Naive thymus-derived CD4-positive, alpha-beta T cell (primary cell): ENCODE measurements at regions not wholly inside any gene's neighbourhood (a gene's known extent, or its start where the extent isn't known, plus 50 kb on each side); places are given as distances from the start of the nearest gene placed in this dataset.
A peak's percentile ranks its signal among the peaks of the same experiment; 100 is the strongest.

Experiments
- ATAC-seq: fragments of 150-1000 bp; cut with Tn5 transposase; 2 replicates; pipeline ENCODE4 v1.10.0; 2021; ENCODE audit warnings: mild to moderate bottlenecking, moderate library complexity
- CTCF ChIA-PET: fragments of 350-600 bp; sonication (Branson Sonifier 250); formaldehyde crosslinking; loops from one replicate; lab custom pipeline; 2021; ENCODE audit warnings: antibody characterized with exemption; lab: Charles Lee
- POLR2A ChIA-PET: fragments of 350-600 bp; sonication (Branson Sonifier 250); formaldehyde crosslinking; loops from one replicate; lab custom pipeline; 2021; ENCODE audit warnings: antibody characterized with exemption, inconsistent platforms; lab: Charles Lee
- DNase-seq, 9 donors: peaks; one replicate each; pipeline versions ENCODE4 v3.0.0 to v3.0.0-alpha.2; 2020 to 2022; ENCODE audit warnings: mixed read lengths in 1 of 9
- H3K27ac ChIP-seq: one replicate; pipeline ENCODE4 v1.7.0; 2013; ENCODE audit warnings: mild to moderate bottlenecking, low read depth, low read length, moderate library complexity
- H3K27me3 ChIP-seq, 2 donors: one replicate each; pipeline ENCODE4 v1.7.0; 2013; ENCODE audit warnings: low read length in 2 of 2, mild to moderate bottlenecking in 2 of 2, moderate library complexity in 2 of 2; ENCODE audit not compliant: control insufficient read depth in 2 of 2, insufficient read depth in 2 of 2
- H3K36me3 ChIP-seq, 3 experiments: 1 replicate in 2 of 3; 2 replicates in 1 of 3; pipeline ENCODE4 v1.7.0; 2013; ENCODE audit warnings: low read length in 3 of 3, mild to moderate bottlenecking in 3 of 3, moderate library complexity in 1 of 3; ENCODE audit not compliant: insufficient read depth in 3 of 3, control insufficient read depth in 2 of 3
- H3K4me1 ChIP-seq, 2 donors: one replicate each; pipeline ENCODE4 v1.7.0; 2013; ENCODE audit warnings: low read length in 2 of 2, mild to moderate bottlenecking in 2 of 2, moderate library complexity in 1 of 2; ENCODE audit not compliant: control insufficient read depth in 2 of 2, insufficient read depth in 2 of 2
- H3K4me3 ChIP-seq: 2 replicates; pipeline ENCODE4 v1.7.0; 2013; ENCODE audit warnings: mild to moderate bottlenecking, low read length
- H3K9me3 ChIP-seq, 3 experiments: 1 replicate in 2 of 3; 2 replicates in 1 of 3; pipeline ENCODE4 v1.7.0; 2013; ENCODE audit warnings: low read length in 3 of 3; ENCODE audit not compliant: control insufficient read depth in 2 of 3
- H3K27ac Mint-ChIP-seq, 9 donors: one replicate each; pipeline ENCODE4 v1.8.0; 2020 to 2022; ENCODE audit warnings: mixed read lengths in 9 of 9, mild to moderate bottlenecking in 8 of 9, moderate library complexity in 5 of 9, inconsistent platforms in 2 of 9
- H3K27me3 Mint-ChIP-seq, 5 donors: one replicate each; pipeline ENCODE4 v1.8.0; 2021 to 2022; ENCODE audit warnings: mixed read lengths in 5 of 5, mild to moderate bottlenecking in 1 of 5
- H3K36me3 Mint-ChIP-seq, 5 donors: one replicate each; pipeline ENCODE4 v1.8.0; 2020 to 2022; ENCODE audit warnings: mixed read lengths in 5 of 5, mild to moderate bottlenecking in 3 of 5, inconsistent platforms in 1 of 5
- H3K4me1 Mint-ChIP-seq, 7 donors: one replicate each; pipeline ENCODE4 v1.8.0; 2020 to 2022; ENCODE audit warnings: mixed read lengths in 7 of 7, mild to moderate bottlenecking in 3 of 7, inconsistent platforms in 1 of 7
- H3K4me3 Mint-ChIP-seq, 10 donors: one replicate each; pipeline ENCODE4 v1.8.0; 2020 to 2022; ENCODE audit warnings: mild to moderate bottlenecking in 10 of 10, mixed read lengths in 10 of 10, moderate library complexity in 6 of 10, inconsistent platforms in 2 of 10
- H3K9me3 Mint-ChIP-seq, 11 donors: one replicate each; pipeline ENCODE4 v1.8.0; 2020 to 2022; ENCODE audit warnings: mixed read lengths in 11 of 11, mild to moderate bottlenecking in 4 of 11, inconsistent platforms in 1 of 11, moderate library complexity in 1 of 11
- intact Hi-C, 2 donors: fragments of 100-400 bp; cut with micrococcal nuclease; formaldehyde crosslinking; loops; one replicate each; pipeline ENCODE4 v1.15.1; 2023

DNA sequence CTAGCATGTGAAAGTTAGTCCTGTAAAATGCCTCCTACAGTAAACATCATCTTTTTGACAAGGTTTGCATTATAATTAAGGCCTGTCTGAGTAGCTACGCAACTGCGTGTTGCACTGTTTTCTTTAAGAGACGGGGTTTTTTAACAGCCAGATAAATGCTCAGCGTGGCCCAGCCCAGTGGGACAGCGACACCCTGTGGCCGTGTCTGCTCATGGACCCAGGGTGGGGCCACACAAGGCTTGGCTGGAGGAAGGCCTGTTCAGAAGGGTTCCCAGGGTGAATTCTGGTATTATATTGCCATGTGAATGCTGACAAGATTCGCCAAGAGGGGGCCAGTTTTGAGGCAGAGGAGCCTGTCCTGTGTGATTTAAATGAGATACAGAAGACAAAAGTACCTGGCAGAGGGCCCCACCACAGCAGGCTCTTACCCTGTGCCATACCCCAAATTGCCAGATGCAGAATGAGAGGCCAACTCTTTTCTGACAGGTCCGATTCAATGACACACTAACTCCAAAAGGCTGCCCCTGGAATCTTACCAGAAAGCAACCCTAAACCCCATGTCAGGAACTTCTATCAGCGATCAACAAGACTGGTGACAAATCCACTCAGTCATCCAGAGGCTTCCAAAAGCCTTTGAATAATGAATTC lies 65.9 kb upstream of the IRX6 start:
- Mint-ChIP-seq H3K9me3 (peaks cover 0 to 19% (median 5%) of the 10 kb centered on the region in 11 donors), H3K27me3 (peaks cover 0 to 24% (median 11%) of the 10 kb centered on the region in 5 donors), H3K4me3 (no peak overlapping the region), H3K4me1 (no peaks in the 10 kb centered on the region), H3K36me3 (no peaks in the 10 kb centered on the region), H3K27ac (no peak overlapping the region)
- H3K9me3 ChIP-seq, result no peaks in the 10 kb centered on the region
- no peak overlapping the region for H3K27ac ChIP-seq
- intact Hi-C loops, result no loop called here
- ATAC-seq (peak; percentile 53), DNase-seq (peak in 7 of 9 donors; percentile 2 to 48 (median 14))
- ChIA-PET POLR2A (no interaction called here), CTCF (no interaction called here)
- no peaks in the 10 kb centered on the region for H3K4me1 ChIP-seq
- no peak overlapping the region for H3K4me3 ChIP-seq
- no peaks in the 10 kb centered on the region for H3K27me3 ChIP-seq
- no peaks in the 10 kb centered on the region for H3K36me3 ChIP-seq

DNA sequence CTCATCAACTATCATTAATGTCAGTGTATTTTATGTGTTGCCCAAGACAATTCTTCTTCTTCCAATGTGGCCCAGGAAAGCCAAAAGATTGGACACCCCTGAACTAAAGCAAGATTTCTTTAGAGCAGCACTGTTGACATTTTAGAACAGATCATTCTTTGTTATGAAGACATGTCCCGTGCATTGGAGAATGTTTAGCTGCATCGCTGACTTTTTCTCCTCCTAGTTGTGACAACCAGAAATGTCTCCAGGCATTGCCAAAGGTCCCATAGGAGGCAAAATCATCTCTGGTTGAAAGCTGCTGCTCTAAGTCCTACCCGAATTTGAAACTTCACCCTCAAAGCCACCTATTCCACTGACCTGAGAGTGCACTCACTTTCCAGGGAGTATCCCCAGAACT lies 62.7 kb upstream of the IRX6 start:
- H3K27me3 Mint-ChIP-seq, result peaks cover 0 to 45% (median 9%) of the 10 kb centered on the region in 5 donors
- DNase-seq (no peak), ATAC-seq (no peak)
- H3K4me3 Mint-ChIP-seq, result no peak overlapping the region
- Histone ChIP-seq H3K27ac (no peak overlapping the region), H3K4me3 (no peak overlapping the region), H3K4me1 (no peaks in the 10 kb centered on the region), H3K27me3 (no peaks in the 10 kb centered on the region), H3K36me3 (no peaks in the 10 kb centered on the region), H3K9me3 (no peaks in the 10 kb centered on the region)
- no peaks in the 10 kb centered on the region for H3K4me1 Mint-ChIP-seq
- intact Hi-C loops, result no loop called here
- POLR2A ChIA-PET, result no interaction called here
- no peak overlapping the region for H3K27ac Mint-ChIP-seq
- no peaks in the 10 kb centered on the region for H3K36me3 Mint-ChIP-seq
- H3K9me3 Mint-ChIP-seq, result peaks cover 0 to 5% (median 0%) of the 10 kb centered on the region in 11 donors
- CTCF ChIA-PET, result no interaction called here

DNA sequence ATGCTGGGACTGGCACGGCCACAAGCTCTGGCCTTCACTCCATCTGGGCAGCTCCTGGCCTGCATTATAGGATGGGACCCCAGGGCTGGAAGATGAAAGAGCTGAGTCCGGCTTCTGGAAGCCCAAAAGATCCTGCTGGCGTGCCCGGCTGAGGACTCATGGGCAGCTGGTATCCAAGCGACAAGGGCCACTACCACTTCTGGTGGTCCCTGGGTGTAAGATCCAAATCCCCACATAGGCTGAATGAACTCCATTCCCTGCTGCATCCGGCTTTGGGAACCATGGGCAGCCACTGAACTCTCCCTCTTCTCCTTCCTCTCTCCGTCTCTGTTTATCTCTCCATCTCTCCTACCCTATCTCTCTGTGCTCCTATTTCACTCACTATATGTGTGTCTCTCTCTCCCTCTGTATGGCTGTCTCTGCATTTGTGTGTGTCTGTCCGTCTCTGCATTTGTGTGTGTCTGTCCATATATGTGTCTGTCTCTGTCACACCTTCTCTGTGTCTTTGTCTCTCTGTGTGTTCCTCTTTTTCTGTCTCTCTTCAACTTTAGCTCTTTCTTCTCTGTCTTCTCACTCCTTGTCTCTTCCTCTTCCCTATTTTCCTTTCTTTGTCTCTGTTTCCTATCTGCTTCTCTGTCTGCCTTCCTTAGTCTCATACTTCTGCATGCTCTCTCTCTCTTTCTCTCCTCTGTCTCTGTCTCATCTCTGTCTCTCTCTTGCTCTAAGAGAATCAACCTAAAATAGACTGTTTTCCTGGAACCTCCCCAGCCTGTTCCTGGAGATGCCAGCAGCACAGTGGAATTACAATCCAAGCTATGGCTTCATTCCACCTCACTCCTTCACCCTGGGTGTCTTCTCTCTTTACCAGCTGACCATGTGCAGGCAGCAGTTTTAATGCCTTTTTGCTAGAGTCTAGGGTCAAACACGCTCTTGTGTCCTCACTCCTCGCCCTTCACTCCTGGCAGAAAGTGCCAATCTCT lies 60.4 kb upstream of the IRX6 start:
- Mint-ChIP-seq H3K4me1 (no peaks in the 10 kb centered on the region), H3K4me3 (no peak overlapping the region), H3K9me3 (peaks cover 0 to 5% (median 0%) of the 10 kb centered on the region in 11 donors), H3K27me3 (peaks cover 0 to 27% (median 0%) of the 10 kb centered on the region in 5 donors), H3K27ac (no peak overlapping the region), H3K36me3 (no peaks in the 10 kb centered on the region)
- Histone ChIP-seq H3K4me1 (no peaks in the 10 kb centered on the region), H3K4me3 (no peak overlapping the region), H3K27me3 (no peaks in the 10 kb centered on the region), H3K36me3 (no peaks in the 10 kb centered on the region), H3K9me3 (no peaks in the 10 kb centered on the region), H3K27ac (no peak overlapping the region)
- ChIA-PET CTCF (no interaction called here), POLR2A (no interaction called here)
- no peak for ATAC-seq
- no peak for DNase-seq
- intact Hi-C loops, result no loop called here

DNA sequence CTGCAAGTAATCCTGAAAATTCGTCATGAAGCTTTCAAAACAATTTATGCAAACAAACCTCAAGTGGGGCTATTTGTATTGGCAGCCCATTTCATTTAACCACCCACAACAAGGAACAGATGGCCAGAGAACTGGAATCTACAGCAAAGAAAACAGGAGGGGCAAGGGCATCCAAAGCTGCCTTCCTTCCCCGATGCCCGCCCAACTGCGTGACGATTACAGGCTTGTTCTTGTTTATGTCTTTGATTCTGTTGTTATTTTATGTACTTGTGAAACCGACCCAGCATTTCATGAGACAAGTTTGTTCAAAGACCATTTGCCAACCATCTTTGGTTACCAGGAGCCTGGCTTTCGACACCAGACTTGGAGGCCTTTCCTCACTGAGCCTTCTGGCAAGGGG lies 59.1 kb upstream of the IRX6 start:
- ChIA-PET POLR2A (interaction anchor here (0.6 kb wide), 1 partner anchor 37 kb away, joined by 3 read pairs; no protein-coding TSS in a partner anchor), CTCF (interaction anchor here (0.6 kb wide), 1 partner anchor 255 kb away, joined by 3 read pairs; no protein-coding TSS in a partner anchor)
- peaks cover 0 to 27% (median 6%) of the 10 kb centered on the region in 5 donors for H3K27me3 Mint-ChIP-seq
- H3K27ac Mint-ChIP-seq, result no peak overlapping the region
- no peak overlapping the region for H3K4me3 ChIP-seq
- no peaks in the 10 kb centered on the region for H3K4me1 Mint-ChIP-seq
- no peak for DNase-seq
- H3K27me3 ChIP-seq, result no peaks in the 10 kb centered on the region
- no peaks in the 10 kb centered on the region for H3K36me3 ChIP-seq
- H3K4me3 Mint-ChIP-seq, result no peak overlapping the region
- H3K4me1 ChIP-seq, result no peaks in the 10 kb centered on the region
- ATAC-seq, result no peak
- no peaks in the 10 kb centered on the region for H3K36me3 Mint-ChIP-seq
- H3K9me3 Mint-ChIP-seq, result peaks cover 0 to 5% (median 0%) of the 10 kb centered on the region in 11 donors
- intact Hi-C loops, result no loop called here
- H3K9me3 ChIP-seq, result no peaks in the 10 kb centered on the region
- no peak overlapping the region for H3K27ac ChIP-seq

DNA sequence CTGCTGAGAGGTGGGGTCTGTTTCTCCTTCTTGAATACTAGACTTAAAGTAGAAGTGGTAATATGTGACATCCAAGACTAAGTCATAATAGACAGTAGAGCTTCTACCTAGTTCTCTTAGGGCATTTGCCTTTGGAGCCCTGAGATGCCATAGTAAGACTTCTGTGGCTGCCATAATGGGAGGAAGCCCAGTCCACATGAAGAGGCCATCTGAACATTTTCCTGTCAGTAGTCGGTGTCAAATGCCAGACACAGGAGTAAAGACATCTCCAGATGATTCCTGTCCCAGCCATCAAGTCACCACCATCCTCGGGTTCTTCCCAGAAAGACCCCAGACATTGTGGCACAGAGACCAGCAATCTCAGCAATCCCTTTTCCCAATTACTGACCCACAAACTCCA lies 58.1 kb upstream of the IRX6 start:
- H3K4me1 ChIP-seq, result no peaks in the 10 kb centered on the region
- no peaks in the 10 kb centered on the region for H3K27me3 ChIP-seq
- Mint-ChIP-seq H3K9me3 (peaks cover 0 to 5% (median 0%) of the 10 kb centered on the region in 11 donors), H3K36me3 (no peaks in the 10 kb centered on the region), H3K27ac (no peak overlapping the region), H3K27me3 (peaks cover 0 to 27% (median 6%) of the 10 kb centered on the region in 5 donors), H3K4me3 (no peak overlapping the region), H3K4me1 (no peaks in the 10 kb centered on the region)
- no peaks in the 10 kb centered on the region for H3K36me3 ChIP-seq
- CTCF ChIA-PET, result no interaction called here
- no peak for DNase-seq
- intact Hi-C loops, result no loop called here
- ATAC-seq, result no peak
- no peaks in the 10 kb centered on the region for H3K9me3 ChIP-seq
- no peak overlapping the region for H3K27ac ChIP-seq
- H3K4me3 ChIP-seq, result no peak overlapping the region
- POLR2A ChIA-PET, result no interaction called here

DNA sequence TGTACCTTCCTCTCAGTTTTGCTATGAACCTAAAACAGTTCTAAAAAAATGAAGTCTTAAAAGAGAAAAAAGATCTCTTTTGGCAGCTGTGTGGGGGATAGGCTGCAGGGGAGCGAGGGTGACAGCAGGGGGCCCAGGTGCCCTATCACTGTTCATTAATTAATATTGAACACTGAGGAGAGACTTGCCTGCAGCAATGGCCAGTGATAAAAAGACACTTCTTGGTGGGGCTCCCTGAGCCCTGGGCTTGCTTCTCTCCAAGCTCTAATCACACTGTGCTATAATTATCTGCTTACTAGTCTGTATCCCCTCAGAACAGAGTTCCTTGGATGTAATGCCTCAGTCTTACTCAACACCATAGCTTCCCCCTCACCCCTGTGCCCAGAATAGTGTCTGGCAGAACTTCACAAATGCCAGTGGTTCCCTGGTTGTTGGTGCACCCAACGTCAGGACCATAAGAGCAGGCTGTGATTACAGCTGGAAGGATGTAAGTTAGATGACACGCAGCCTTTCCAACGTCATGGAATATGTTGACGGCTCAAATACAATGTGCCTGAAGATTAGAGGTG lies 52.0 kb upstream of the IRX6 start:
- ATAC-seq, result no peak
- H3K9me3 Mint-ChIP-seq, result peaks cover 0 to 3% (median 0%) of the 10 kb centered on the region in 11 donors
- ChIA-PET CTCF (no interaction called here), POLR2A (no interaction called here)
- Histone ChIP-seq H3K4me3 (no peak overlapping the region), H3K4me1 (no peaks in the 10 kb centered on the region), H3K27ac (no peak overlapping the region), H3K9me3 (no peaks in the 10 kb centered on the region), H3K27me3 (no peaks in the 10 kb centered on the region), H3K36me3 (no peaks in the 10 kb centered on the region)
- H3K4me3 Mint-ChIP-seq, result no peak overlapping the region
- no peaks in the 10 kb centered on the region for H3K36me3 Mint-ChIP-seq
- H3K4me1 Mint-ChIP-seq, result no peaks in the 10 kb centered on the region
- DNase-seq, result no peak
- intact Hi-C loops, result no loop called here
- peaks cover 0 to 9% (median 6%) of the 10 kb centered on the region in 5 donors for H3K27me3 Mint-ChIP-seq
- H3K27ac Mint-ChIP-seq, result no peak overlapping the region
